Esophagus (tissue), 2 donors: ENCODE measurements at regions not wholly inside any gene's neighbourhood (a gene's known extent, or its start where the extent isn't known, plus 50 kb on each side); places are given as distances from the start of the nearest gene placed in this dataset.

Experiments used
- H3K27ac ChIP-seq, 2 donors: one replicate each; pipeline ENCODE4 v1.5.1; 2013; ENCODE audit warnings: low read depth in 2 of 2, mild to moderate bottlenecking in 2 of 2, inconsistent platforms in 1 of 2, low read length in 1 of 2, moderate library complexity in 1 of 2
- H3K27me3 ChIP-seq, 2 donors: one replicate each; pipeline ENCODE4 v1.6.1; 2013; ENCODE audit warnings: low read length in 2 of 2, control low read depth in 1 of 2, mild to moderate bottlenecking in 1 of 2; ENCODE audit not compliant: insufficient read depth in 2 of 2, control insufficient read depth in 1 of 2
- H3K36me3 ChIP-seq, 2 donors: one replicate each; pipeline ENCODE4 v1.6.1; 2013; ENCODE audit warnings: low read length in 1 of 2; ENCODE audit not compliant: control insufficient read depth in 2 of 2, insufficient read depth in 2 of 2
- H3K4me1 ChIP-seq, 2 donors: one replicate each; pipeline ENCODE4 v1.6.1; 2013; ENCODE audit warnings: low read length in 1 of 2; ENCODE audit not compliant: control insufficient read depth in 2 of 2, insufficient read depth in 2 of 2
- H3K4me3 ChIP-seq, 2 donors: one replicate each; pipeline ENCODE4 v1.5.1; 2013; ENCODE audit warnings: low read length in 2 of 2, mild to moderate bottlenecking in 2 of 2, low read depth in 1 of 2, moderate library complexity in 1 of 2
- H3K9me3 ChIP-seq, 2 donors: one replicate each; pipeline ENCODE4 v1.6.1; 2013; ENCODE audit warnings: mild to moderate bottlenecking in 2 of 2, low read depth in 1 of 2, low read length in 1 of 2, moderate library complexity in 1 of 2; ENCODE audit not compliant: control insufficient read depth in 2 of 2, insufficient read depth in 1 of 2
- WGBS, 2 donors: extraction: QIAGEN DNeasy Blood & Tissue Kit; methylation state at CpG; one replicate each; pipeline ENCODE4 v1.1.7; 2013; 5-methylcytosine and 5-hydroxymethylcytosine counted together
- donor health status: healthy with polysubstance abuse.
- donor health status: Bipolar disorder and iron deficiency.

- Histone ChIP-seq H3K36me3 (no peaks in the 10 kb centered on the region), H3K4me3 (no peak overlapping the region), H3K9me3 (no peaks in the 10 kb centered on the region), H3K27ac (no peak overlapping the region), H3K27me3 (no peaks in the 10 kb centered on the region), H3K4me1 (no peaks in the 10 kb centered on the region)
- 92 to 97% methylated on average over 2 of the region's 2 CpGs for WGBS, 2 donors
These were observed 143.3 kb downstream of the FTCDNL1 start for GRCh38 chr2:199707593-199708185.

DNA sequence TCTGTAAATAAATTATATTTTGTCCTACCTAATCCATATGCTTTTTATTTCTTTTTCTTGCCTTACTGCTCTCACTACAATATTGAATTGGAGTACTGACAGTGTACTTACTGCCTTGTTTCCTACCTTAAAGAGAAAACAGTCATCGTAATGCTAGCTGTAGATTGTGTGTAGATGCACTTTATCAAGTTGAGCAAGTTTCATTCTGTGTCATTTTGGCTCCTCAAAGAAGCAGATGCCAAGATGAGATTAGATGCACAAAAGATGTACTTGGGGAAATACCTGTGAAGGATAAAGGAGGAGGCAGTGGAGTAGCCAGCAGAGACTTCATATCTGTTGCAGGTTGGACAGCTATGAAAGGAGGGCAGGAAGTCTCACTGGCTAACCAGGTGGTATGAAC, 145.5 kb downstream of the FTCDNL1 start:
- WGBS, 2 donors: 66 to 67% methylated on average over 1 of the region's 1 CpG
- no peaks in the 10 kb centered on the region for H3K9me3 ChIP-seq
- no peaks in the 10 kb centered on the region for H3K4me1 ChIP-seq
- H3K36me3 ChIP-seq: no peaks in the 10 kb centered on the region
- H3K4me3 ChIP-seq: no peak overlapping the region
- H3K27ac ChIP-seq: no peak overlapping the region
- no peaks in the 10 kb centered on the region for H3K27me3 ChIP-seq

GRCh38 chr2:199704358-199705238, 146.4 kb downstream of the FTCDNL1 start:
- Histone ChIP-seq H3K4me3 (no peak overlapping the region), H3K27me3 (no peaks in the 10 kb centered on the region), H3K9me3 (no peaks in the 10 kb centered on the region), H3K27ac (no peak overlapping the region), H3K36me3 (no peaks in the 10 kb centered on the region), H3K4me1 (no peaks in the 10 kb centered on the region)
- WGBS, 2 donors: 72 to 86% methylated on average over 1 of the region's 1 CpG

DNA sequence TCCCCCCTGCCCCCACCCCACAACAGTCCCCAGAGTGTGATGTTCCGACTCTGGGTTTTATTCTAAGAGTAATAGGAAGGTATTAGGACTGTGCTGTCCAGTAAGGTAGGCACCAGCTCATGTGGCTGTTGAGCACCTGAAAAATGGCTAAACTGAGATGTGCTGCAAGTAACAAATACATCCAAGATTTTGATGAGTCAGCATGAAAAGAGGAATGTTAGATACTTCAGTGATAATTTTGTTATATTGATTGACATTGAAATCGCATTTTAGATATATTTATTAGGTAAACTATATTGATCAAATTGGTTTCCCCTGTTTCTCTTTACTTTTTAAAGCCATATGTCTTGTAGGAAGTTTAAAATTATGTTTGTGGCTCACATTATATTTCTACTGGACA, 147.8 kb downstream of the FTCDNL1 start:
- H3K27ac ChIP-seq: no peak overlapping the region
- H3K4me1 ChIP-seq: no peaks in the 10 kb centered on the region
- 70% methylated on average over 2 of the region's 2 CpGs for WGBS, 2 donors
- no peaks in the 10 kb centered on the region for H3K36me3 ChIP-seq
- H3K9me3 ChIP-seq: no peaks in the 10 kb centered on the region
- H3K4me3 ChIP-seq: no peak overlapping the region
- H3K27me3 ChIP-seq: no peaks in the 10 kb centered on the region

- Histone ChIP-seq H3K4me3 (no peak overlapping the region), H3K27ac (no peak overlapping the region), H3K27me3 (no peaks in the 10 kb centered on the region), H3K36me3 (no peaks in the 10 kb centered on the region), H3K9me3 (no peaks in the 10 kb centered on the region), H3K4me1 (no peaks in the 10 kb centered on the region)
These were observed 153.5 kb downstream of the FTCDNL1 start for GRCh38 chr2:199697469-199697868.

DNA sequence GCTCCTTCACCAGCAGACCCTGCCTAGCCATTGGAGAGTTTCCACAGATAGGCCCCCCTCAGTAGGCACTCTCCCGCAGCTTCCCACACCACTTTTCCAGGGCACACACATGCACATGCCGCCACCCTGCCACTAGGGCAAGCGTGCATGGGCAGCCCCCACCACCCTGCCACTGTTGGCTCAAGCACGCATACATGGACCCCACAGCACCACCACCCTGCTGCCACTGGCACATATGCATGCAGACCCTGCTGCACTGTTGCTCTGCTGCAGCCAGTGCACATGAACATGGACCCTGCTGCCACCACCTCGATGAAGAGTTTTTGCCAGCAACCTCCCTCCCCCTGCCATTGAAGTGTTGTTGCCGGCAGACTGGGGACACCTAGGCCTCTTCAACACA, 154.9 kb downstream of the FTCDNL1 start:
- no peaks in the 10 kb centered on the region for H3K9me3 ChIP-seq
- 86 to 96% methylated on average over 6 of the region's 6 CpGs for WGBS, 2 donors
- no peaks in the 10 kb centered on the region for H3K27me3 ChIP-seq
- no peaks in the 10 kb centered on the region for H3K4me1 ChIP-seq
- H3K4me3 ChIP-seq: no peak overlapping the region
- H3K27ac ChIP-seq: no peak overlapping the region
- H3K36me3 ChIP-seq: no peaks in the 10 kb centered on the region

DNA sequence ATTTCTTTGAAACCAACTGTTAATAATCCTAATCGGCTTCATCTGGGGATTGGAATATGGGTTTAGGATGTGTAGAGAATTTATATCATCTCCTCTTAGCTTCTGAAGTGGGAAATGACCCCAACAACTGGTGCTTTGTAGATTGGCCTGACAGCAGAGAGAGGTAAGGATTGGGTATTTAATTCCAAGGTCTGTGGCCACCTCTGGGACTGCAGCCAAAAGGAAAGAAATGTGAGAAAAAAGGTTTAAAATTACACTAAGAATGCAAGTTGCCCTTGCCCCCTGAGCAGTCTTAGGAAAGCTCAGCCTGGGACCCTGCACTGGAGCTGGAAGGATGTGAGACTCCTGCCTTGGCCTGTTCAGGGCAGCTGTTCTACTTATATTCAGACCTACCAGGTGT, 157.1 kb downstream of the FTCDNL1 start:
- no peak overlapping the region for H3K4me3 ChIP-seq
- WGBS, 2 donors: 87 to 90% methylated on average over 1 of the region's 1 CpG
- H3K27ac ChIP-seq: no peak overlapping the region
- no peaks in the 10 kb centered on the region for H3K9me3 ChIP-seq
- no peaks in the 10 kb centered on the region for H3K36me3 ChIP-seq
- no peaks in the 10 kb centered on the region for H3K27me3 ChIP-seq
- H3K4me1 ChIP-seq: no peaks in the 10 kb centered on the region

DNA sequence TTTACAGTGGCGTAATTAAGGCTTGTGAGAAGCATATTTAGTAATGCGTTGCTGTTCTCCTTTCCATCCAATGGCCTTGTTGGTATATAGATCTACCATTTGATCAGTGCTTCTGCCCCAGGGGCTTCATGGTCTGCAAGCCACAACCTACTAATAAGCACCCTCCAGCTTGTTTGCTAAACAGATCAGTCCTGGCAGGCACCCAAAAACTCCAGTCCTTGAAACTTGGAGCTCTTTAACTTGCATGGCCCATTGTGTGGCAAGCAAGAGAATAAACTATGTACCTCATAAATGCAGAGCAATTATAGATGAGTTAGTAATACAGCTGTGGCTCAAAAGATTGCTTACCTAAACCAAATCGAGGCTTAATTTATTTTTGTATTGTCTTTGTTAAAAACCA, 158.5 kb downstream of the FTCDNL1 start:
- no peak overlapping the region for H3K27ac ChIP-seq
- H3K4me3 ChIP-seq: no peak overlapping the region
- H3K27me3 ChIP-seq: no peaks in the 10 kb centered on the region
- 57 to 63% methylated on average over 3 of the region's 3 CpGs for WGBS, 2 donors
- H3K36me3 ChIP-seq: no peaks in the 10 kb centered on the region
- no peaks in the 10 kb centered on the region for H3K9me3 ChIP-seq
- H3K4me1 ChIP-seq: no peaks in the 10 kb centered on the region

DNA sequence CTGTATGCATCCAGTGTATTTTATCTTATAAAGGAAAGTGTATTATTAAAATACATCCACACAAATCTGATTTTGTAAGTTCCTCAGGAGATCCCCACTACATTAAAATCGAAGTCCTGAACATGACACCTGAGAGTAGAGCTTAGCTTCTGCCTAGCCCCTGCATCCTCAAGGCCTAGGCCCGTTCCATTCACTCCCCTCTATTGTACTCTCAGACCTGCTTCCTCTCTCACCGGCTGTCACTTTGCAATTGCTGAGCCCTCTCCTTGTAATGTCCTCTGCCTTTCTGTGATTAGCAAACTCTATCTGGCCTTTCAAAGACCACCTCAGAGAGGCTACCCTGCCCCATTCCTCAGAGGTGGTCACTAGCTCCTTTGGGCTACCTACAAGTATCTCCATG, 160.8 kb downstream of the FTCDNL1 start:
- H3K4me1 ChIP-seq: no peaks in the 10 kb centered on the region
- 72 to 76% methylated on average over 3 of the region's 3 CpGs for WGBS, 2 donors
- no peaks in the 10 kb centered on the region for H3K27me3 ChIP-seq
- H3K27ac ChIP-seq: no peak overlapping the region
- H3K36me3 ChIP-seq: no peaks in the 10 kb centered on the region
- H3K4me3 ChIP-seq: no peak overlapping the region
- H3K9me3 ChIP-seq: no peaks in the 10 kb centered on the region

DNA sequence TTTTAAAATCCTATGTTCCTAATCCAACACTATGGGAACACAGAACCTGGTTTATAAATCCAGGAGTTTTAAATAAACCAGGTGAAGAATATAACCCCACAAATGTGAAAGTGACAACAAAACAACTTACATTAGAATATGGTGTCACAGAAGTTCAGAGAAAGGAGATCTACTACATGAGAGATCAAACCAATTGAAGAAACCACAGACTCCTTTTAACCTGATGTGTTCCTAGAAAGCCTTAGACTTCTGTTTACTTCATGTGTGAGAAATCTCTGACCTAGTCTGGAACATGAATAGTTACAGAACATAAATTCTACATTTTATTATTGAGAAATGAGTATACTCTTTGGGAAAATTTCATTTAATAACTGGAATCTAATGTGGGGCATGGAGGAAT, 165.3 kb downstream of the FTCDNL1 start:
- no peaks in the 10 kb centered on the region for H3K9me3 ChIP-seq
- H3K4me3 ChIP-seq: no peak overlapping the region
- H3K36me3 ChIP-seq: no peaks in the 10 kb centered on the region
- H3K27me3 ChIP-seq: no peaks in the 10 kb centered on the region
- H3K4me1 ChIP-seq: no peaks in the 10 kb centered on the region
- no peak overlapping the region for H3K27ac ChIP-seq
